ENCODE measurements at regions not wholly inside any gene's neighbourhood (a gene's known extent, or its start where the extent isn't known, plus 50 kb on each side); places are given as distances from the start of the nearest gene placed in this dataset.

DNA sequence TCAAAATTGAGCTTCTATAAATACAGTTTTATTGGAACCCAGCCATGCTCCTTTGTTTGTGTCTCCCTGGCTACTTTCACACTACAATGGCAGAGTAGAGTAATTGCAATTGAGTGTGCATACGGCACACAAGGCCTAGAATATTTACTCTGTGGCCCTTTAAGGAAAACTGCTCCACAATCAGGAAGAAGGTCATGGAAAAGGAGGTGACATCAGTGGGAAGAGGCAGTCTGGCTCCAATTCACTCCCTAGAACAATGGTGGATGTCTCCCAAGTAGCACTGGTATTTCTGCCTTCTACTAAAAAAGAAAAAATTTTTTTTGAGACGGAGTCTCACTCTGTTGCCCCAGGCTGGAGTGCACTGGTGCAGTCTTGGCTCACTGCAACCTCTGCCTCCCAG is 51.3 kb downstream of the KRTAP19-8 start:
- DNase-seq (ENCODE audit: low spot score), result no peak

DNA sequence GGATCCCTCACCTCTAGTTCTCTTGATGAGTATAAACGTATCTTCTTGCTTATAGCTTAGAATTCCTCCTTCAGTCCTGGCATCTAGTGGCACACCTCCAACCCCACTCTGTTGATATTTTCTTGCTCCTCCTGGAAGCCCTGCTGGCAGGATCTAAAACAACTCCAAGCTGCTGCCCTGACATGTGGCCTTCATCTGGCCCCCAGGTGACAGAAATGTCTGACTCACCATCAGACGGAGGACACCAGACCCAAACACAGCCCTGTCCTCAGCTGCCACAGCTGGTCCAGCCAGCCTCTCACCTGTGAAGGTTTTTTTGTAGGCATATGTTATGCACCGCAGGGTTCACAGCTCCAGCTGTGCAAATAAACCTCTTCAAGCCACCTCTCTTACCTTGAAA is 53.4 kb downstream of the KRTAP19-8 start:
- no peak for DNase-seq (ENCODE audit: low spot score)

DNA sequence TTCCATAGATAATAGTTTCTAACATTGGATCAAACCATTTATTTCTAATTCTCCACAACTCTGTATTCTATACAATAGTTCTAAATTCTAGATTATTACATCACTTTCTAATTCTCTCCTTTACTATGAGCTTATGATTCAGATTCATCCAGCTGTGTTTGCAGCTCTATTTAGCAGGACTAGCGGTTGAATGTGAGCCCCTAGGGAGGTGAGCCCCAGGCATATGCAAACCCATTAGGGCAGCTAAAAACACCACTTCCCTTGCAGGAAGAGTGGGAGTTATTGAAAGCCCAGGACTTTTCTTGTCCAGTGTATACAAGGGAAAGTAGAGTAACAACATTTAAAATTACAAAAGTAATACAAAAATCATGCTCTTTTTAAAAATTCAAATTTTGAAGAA is 56.9 kb downstream of the KRTAP19-8 start:
- DNase-seq (ENCODE audit: low spot score), result no peak

DNA sequence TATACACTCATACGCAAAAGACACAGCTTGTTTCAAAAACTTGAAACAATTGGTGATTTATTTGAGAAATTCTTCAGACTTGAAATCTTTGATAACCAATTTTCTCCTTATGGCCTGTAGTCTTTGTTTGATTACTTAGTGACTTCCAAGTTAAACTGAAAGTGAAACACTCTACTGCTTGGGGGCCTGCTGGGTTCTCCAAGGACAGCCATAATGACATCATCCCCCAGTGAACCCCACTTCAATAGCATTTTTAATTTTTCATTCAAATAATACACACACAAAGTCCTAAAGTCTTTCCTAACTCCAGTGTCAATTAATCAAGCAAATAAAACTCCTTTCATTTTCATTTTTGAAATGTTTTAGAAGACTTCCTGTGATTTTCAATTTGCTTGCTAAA is 59.2 kb downstream of the KRTAP19-8 start:
- DNase-seq (ENCODE audit: low spot score), result no peak

DNA sequence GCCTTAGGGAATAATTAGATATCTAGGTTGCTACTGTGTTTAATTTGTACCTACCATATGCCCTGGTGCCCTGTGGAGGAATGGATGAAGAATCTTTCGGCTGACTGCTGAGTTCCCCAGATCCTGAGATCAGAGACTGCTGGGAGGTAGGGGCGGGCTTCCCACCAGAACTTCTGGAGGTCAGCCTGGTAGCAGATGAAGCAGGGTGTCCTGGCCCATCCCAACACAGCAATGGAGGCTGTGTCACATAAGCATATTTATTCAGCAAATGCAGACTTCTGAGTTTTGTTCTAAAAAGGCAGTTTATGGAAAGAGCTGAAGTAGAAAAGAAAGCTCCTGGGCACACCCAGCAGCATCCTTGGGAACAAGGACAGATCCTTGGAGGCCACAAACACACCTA is 74.0 kb downstream of the KRTAP19-8 start:
- DNase-seq (ENCODE audit: low spot score), result no peak

DNA sequence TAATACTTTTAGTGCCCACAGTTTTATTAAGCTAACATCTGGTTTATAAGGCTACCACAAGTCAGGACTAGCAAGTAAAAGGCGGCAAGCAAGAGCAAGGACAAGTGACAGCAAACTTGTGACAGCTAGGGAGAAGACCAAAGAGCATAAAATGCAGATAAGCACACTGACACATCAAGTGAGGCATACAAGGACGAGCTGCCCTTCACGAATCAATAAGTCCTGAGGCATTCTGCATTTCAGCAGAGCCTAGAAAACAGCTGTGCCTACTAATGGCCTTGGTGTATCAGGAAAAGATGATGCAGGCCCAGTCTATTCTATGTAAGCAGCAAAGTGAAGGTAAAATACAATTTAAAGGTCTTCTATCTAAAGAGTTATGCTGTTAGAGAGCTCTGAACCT is 74.8 kb downstream of the KRTAP19-8 start:
- DNase-seq (ENCODE audit: low spot score), result no peak

DNA sequence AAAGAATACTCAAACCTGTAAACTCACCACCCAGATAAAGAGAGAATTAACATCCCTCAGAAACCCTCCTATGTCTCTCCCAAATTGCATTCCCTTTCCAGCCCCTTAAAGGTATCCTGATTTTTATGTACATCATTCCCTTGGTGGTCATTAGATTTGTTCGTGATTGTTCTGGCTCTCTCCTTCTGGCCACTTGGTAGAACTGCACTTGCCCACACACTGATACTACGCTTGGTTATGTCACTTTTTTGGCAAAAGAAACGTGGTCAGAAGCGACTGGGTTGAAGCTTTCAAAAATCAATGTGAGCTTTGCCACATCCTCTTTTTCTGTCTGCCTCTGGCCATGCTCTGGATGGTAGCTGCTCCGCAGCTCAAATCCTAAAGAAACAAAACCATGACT is 76.3 kb downstream of the KRTAP19-8 start:
- peak; percentile 1 for DNase-seq (ENCODE audit: low spot score)

DNA sequence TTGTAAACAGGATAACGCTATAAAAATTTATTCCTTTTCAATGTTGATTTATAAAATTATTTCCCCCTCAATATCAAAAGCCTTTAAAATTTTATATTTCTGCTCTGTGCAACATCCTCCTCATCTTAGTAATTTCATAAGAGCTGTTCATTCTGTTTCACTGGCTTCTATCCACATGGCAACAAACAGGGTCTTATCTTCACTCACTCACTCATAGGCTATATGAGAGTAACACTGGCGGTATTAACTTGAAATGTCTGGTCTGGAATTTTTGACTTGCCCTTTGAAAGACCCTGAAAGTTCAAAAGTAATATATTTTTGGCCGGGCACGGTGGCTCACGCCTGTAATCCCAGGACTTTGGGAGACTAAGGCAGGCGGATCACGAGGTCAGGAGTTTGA is 77.4 kb upstream of the KRTAP11-1 start:
- DNase-seq (ENCODE audit: low spot score), result no peak

DNA sequence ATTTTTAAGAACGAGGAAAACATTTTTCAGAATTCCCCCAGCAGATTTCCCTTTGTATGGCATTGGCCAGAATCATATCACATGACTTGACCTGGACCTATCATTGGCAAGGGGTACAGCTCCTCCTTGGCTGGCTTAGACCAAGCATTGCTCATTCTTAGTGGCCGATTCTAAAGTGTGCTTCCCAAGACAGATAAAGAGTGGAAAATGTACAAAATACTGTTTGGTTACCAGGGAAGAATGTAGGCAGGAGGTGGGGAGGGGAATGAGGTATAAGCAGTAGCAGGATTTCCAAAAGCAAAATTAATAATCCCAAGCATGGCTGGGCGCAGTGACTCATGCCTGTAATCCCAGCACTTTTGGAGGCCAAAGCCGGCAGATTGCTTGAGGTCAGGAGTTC is 75.6 kb upstream of the KRTAP11-1 start:
- no peak for DNase-seq (ENCODE audit: low spot score)

DNA sequence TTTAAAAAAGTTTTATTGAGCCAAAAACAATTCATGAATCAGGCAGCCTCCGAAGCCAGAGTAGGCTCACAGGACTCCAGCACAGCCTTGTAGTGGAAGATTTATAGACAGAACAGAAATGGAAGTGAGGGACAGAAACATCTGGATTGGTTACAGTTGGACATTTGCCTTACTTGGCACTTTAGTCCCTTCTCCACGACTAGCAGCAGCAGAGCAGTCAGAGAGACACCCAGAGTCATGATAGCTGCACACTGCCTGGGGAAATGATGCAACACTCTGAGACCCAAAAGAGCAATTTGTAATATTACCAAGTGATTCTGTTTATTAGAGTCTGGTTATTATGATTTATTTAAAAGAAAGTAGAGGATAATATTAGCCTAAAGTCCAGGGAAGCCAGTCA is 72.2 kb upstream of the KRTAP11-1 start:
- no peak for DNase-seq (ENCODE audit: low spot score)

DNA sequence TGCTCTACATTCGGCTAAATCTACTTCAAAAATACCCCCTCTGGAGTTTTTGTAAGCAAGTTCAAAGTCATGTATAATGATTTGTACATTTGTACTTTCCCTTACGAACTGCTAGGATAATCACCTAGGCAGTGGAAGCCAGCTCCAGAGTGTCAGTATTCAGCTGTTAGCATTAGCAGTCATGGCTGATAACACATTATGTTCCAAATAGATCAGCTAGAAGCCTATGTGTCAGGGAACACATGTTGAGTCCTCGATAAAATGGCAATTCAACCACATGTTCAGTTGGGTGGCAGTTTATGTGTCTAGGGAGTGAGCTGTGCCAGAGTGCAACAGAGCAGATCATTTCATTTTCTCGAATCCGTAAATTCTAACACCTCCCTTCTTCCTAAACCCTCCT is 65.8 kb upstream of the KRTAP11-1 start:
- DNase-seq (ENCODE audit: low spot score), result no peak

DNA sequence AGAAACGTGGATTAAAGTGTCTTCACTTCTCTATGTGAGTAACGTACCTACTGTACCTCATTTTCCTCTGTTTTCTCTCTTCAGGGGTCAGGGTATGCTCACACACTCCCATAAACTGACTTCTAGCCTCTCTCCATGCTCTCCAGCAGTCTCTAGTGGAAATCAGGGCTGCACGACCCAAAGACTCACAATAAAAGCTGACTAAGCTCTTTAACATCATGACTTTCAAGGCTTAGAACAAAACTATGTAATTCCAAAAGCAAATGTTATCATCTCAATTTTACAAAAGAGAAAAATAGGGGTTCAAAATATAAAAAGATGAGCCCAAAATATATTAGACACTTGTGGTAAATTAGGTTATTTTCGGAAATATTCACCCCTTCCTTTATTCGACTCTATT is 62.5 kb upstream of the KRTAP11-1 start:
- DNase-seq (ENCODE audit: low spot score), result no peak

DNA sequence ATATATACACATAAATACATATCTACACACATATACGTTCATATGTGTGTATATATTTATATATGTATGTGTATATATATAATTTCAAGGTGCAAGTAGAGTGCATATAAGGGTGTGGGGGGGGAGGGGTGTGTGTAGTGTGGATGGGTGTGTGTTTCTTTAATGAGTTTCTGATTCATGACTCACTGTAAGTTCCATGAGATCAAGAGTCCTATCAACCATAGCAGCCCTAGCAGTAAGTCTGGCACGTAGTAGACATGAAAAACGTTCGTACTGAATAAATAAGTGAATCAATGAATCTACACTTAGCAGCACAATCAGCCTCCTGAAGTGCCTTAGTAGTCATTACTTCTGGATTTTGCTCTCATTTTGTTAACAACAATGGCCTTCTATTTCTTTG is 61.9 kb upstream of the KRTAP11-1 start:
- no peak for DNase-seq (ENCODE audit: low spot score)

DNA sequence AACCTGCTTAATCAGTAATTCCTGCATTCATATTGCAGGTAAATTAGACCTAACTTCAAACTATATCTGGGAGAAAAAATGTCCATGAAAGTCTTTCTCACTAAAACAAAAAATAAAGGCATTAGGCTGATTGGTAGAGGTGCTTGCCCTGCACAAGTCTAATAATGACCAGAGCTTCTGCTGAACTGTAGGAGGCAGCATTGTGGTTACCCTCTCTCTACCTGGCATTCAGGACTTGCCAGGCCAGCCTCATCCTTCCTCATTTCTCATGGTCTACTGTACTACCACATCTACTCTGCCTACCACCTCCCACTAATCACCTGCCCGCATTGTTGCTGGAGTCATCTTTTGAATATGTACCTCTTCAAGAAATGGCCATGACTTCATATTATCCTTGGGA is 60.8 kb upstream of the KRTAP11-1 start:
- no peak for DNase-seq (ENCODE audit: low spot score)

DNA sequence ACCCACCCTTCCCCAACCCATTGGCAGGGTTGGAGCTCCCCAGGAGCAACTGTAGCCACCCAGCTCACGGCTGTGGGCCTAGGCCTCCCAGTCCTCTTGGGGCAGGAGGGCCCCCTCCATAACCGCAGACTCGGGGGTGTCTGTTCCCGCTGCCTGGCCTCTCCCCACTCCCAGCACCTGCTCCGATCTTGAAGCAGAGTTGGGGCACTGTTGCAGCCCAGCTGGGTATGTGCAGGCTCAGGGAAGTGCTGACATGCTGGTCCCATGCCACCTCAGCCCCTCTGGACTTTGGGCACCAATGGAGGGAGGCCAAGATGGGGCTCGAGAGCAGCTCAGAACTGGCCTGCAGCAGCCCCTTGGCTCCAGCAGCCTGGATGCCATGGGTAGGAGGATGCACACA is 54.8 kb upstream of the KRTAP11-1 start:
- no peak for DNase-seq (ENCODE audit: low spot score)

DNA sequence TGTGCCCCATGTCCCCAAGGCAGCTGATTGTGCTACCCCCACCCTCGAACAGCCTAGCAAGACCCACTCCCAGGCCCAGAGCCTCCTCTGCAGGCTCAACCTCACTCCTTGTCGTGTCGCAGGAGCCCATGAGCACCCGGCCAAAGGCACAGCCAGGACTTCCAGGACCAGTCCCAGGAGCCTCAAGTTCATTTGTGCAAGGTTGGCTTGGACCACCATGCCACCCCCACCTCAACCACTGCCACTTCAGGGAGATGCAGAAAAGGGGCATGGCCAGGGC is 54.4 kb upstream of the KRTAP11-1 start:
- no peak for DNase-seq (ENCODE audit: low spot score)

DNA sequence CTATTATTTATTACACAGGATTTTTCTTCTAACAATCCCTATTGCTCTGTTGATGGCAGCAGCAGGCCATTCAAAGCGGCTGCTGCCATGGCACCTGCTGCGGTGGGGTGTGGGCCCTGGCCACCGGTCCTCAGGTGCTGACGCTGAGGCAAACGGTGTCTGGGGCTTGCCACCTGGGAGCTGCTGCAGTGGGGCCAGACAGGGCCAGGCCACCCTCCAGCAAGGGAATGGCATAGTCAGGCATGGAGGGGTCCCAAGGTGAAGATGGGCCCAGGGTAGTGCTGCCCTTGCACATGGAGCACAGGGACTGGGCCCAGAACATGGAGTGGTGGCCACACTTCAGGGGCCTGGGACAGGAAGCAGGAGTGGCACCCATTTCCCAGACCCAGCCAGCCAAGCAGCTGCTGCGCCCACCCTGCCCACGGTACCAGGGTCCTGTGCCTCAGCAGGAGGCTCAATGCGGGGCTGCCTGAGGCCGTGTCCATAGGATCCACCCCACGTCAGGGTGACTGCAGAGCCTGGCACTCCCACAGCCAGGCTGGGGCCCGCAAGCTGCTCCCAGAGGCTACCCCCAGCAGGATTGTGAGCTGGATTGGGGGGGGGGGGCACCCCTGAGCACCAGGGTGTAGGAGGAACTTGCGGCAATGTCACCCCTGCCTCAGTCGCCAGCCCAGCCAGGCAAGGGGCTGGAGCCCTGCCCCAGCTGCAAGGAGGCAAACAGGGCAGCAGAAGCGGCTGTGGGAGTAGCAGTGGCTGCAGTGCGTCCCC is 53.9 kb upstream of the KRTAP11-1 start:
- no peak for DNase-seq (ENCODE audit: low spot score)

DNA sequence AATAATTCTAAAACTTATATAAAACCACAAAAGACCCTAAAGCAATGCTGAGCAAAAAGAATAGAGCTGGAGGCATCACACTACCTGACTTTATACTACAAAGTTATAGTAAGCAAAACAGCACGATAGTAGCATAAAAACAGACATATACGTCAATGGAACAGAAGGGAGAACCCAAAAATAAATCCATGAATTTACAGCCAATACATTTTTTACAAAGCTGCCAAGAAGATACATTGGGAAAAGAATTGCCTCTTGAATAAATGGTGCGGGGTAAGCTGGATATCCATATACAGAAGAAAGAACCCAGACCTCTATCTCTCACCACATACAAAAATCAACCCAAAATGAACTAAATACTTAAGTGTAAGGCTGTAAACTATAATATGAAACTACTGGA is 51.3 kb upstream of the KRTAP11-1 start:
- DNase-seq (ENCODE audit: low spot score), result no peak

Measured in HT-29 (cell line).